Naive thymus-derived CD4-positive, alpha-beta T cell (primary cell): ENCODE measurements at regions not wholly inside any gene's neighbourhood (a gene's known extent, or its start where the extent isn't known, plus 50 kb on each side); places are given as distances from the start of the nearest gene placed in this dataset.

Experiments used
- ATAC-seq: fragments of 150-1000 bp; cut with Tn5 transposase; 2 replicates; pipeline ENCODE4 v1.10.0; 2021; ENCODE audit warnings: mild to moderate bottlenecking, moderate library complexity
- CTCF ChIA-PET: fragments of 350-600 bp; sonication (Branson Sonifier 250); formaldehyde crosslinking; loops from one replicate; lab custom pipeline; 2021; ENCODE audit warnings: antibody characterized with exemption; lab: Charles Lee
- POLR2A ChIA-PET: fragments of 350-600 bp; sonication (Branson Sonifier 250); formaldehyde crosslinking; loops from one replicate; lab custom pipeline; 2021; ENCODE audit warnings: antibody characterized with exemption, inconsistent platforms; lab: Charles Lee
- DNase-seq, 9 donors: peaks; one replicate each; pipeline versions ENCODE4 v3.0.0 to v3.0.0-alpha.2; 2020 to 2022; ENCODE audit warnings: mixed read lengths in 1 of 9
- H3K27ac ChIP-seq: one replicate; pipeline ENCODE4 v1.7.0; 2013; ENCODE audit warnings: mild to moderate bottlenecking, low read depth, low read length, moderate library complexity
- H3K27me3 ChIP-seq, 2 donors: one replicate each; pipeline ENCODE4 v1.7.0; 2013; ENCODE audit warnings: low read length in 2 of 2, mild to moderate bottlenecking in 2 of 2, moderate library complexity in 2 of 2; ENCODE audit not compliant: control insufficient read depth in 2 of 2, insufficient read depth in 2 of 2
- H3K36me3 ChIP-seq, 3 experiments: 1 replicate in 2 of 3; 2 replicates in 1 of 3; pipeline ENCODE4 v1.7.0; 2013; ENCODE audit warnings: low read length in 3 of 3, mild to moderate bottlenecking in 3 of 3, moderate library complexity in 1 of 3; ENCODE audit not compliant: insufficient read depth in 3 of 3, control insufficient read depth in 2 of 3
- H3K4me1 ChIP-seq, 2 donors: one replicate each; pipeline ENCODE4 v1.7.0; 2013; ENCODE audit warnings: low read length in 2 of 2, mild to moderate bottlenecking in 2 of 2, moderate library complexity in 1 of 2; ENCODE audit not compliant: control insufficient read depth in 2 of 2, insufficient read depth in 2 of 2
- H3K4me3 ChIP-seq: 2 replicates; pipeline ENCODE4 v1.7.0; 2013; ENCODE audit warnings: mild to moderate bottlenecking, low read length
- H3K9me3 ChIP-seq, 3 experiments: 1 replicate in 2 of 3; 2 replicates in 1 of 3; pipeline ENCODE4 v1.7.0; 2013; ENCODE audit warnings: low read length in 3 of 3; ENCODE audit not compliant: control insufficient read depth in 2 of 3
- H3K27ac Mint-ChIP-seq, 9 donors: one replicate each; pipeline ENCODE4 v1.8.0; 2020 to 2022; ENCODE audit warnings: mixed read lengths in 9 of 9, mild to moderate bottlenecking in 8 of 9, moderate library complexity in 5 of 9, inconsistent platforms in 2 of 9
- H3K27me3 Mint-ChIP-seq, 5 donors: one replicate each; pipeline ENCODE4 v1.8.0; 2021 to 2022; ENCODE audit warnings: mixed read lengths in 5 of 5, mild to moderate bottlenecking in 1 of 5
- H3K36me3 Mint-ChIP-seq, 5 donors: one replicate each; pipeline ENCODE4 v1.8.0; 2020 to 2022; ENCODE audit warnings: mixed read lengths in 5 of 5, mild to moderate bottlenecking in 3 of 5, inconsistent platforms in 1 of 5
- H3K4me1 Mint-ChIP-seq, 7 donors: one replicate each; pipeline ENCODE4 v1.8.0; 2020 to 2022; ENCODE audit warnings: mixed read lengths in 7 of 7, mild to moderate bottlenecking in 3 of 7, inconsistent platforms in 1 of 7
- H3K4me3 Mint-ChIP-seq, 10 donors: one replicate each; pipeline ENCODE4 v1.8.0; 2020 to 2022; ENCODE audit warnings: mild to moderate bottlenecking in 10 of 10, mixed read lengths in 10 of 10, moderate library complexity in 6 of 10, inconsistent platforms in 2 of 10
- H3K9me3 Mint-ChIP-seq, 11 donors: one replicate each; pipeline ENCODE4 v1.8.0; 2020 to 2022; ENCODE audit warnings: mixed read lengths in 11 of 11, mild to moderate bottlenecking in 4 of 11, inconsistent platforms in 1 of 11, moderate library complexity in 1 of 11
- intact Hi-C, 2 donors: fragments of 100-400 bp; cut with micrococcal nuclease; formaldehyde crosslinking; loops; one replicate each; pipeline ENCODE4 v1.15.1; 2023

GRCh38 chr16:73204359-73205152 is 156.6 kb upstream of the ZFHX3 start:
- H3K4me1 ChIP-seq = no peaks in the 10 kb centered on the region
- H3K9me3 ChIP-seq = no peaks in the 10 kb centered on the region
- Mint-ChIP-seq H3K4me3 (no peak overlapping the region), H3K4me1 (no peaks in the 10 kb centered on the region), H3K9me3 (peaks cover 0 to 7% (median 0%) of the 10 kb centered on the region in 11 donors), H3K27ac (no peak overlapping the region), H3K36me3 (no peaks in the 10 kb centered on the region), H3K27me3 (peaks cover 0 to 8% (median 3%) of the 10 kb centered on the region in 5 donors)
- H3K36me3 ChIP-seq = no peaks in the 10 kb centered on the region
- no peak overlapping the region for H3K27ac ChIP-seq
- ATAC-seq (no peak), DNase-seq (no peak)
- CTCF ChIA-PET = no interaction called here
- no peaks in the 10 kb centered on the region for H3K27me3 ChIP-seq
- intact Hi-C loops = no loop called here
- no peak overlapping the region for H3K4me3 ChIP-seq
- POLR2A ChIA-PET = no interaction called here

- no peaks in the 10 kb centered on the region for H3K36me3 ChIP-seq
- Mint-ChIP-seq H3K4me1 (no peaks in the 10 kb centered on the region), H3K27ac (no peak overlapping the region), H3K27me3 (peaks cover 0 to 8% (median 3%) of the 10 kb centered on the region in 5 donors), H3K9me3 (peaks cover 0 to 4% (median 0%) of the 10 kb centered on the region in 11 donors), H3K36me3 (no peaks in the 10 kb centered on the region), H3K4me3 (no peak overlapping the region)
- no peaks in the 10 kb centered on the region for H3K4me1 ChIP-seq
- ChIA-PET CTCF (no interaction called here), POLR2A (no interaction called here)
- H3K4me3 ChIP-seq = no peak overlapping the region
- intact Hi-C loops = no loop called here
- H3K27ac ChIP-seq = no peak overlapping the region
- ATAC-seq (no peak), DNase-seq (no peak)
- H3K27me3 ChIP-seq = no peaks in the 10 kb centered on the region
- no peaks in the 10 kb centered on the region for H3K9me3 ChIP-seq
Observed at GRCh38 chr16:73202161-73202729, 154.3 kb upstream of the ZFHX3 start.

- no peaks in the 10 kb centered on the region for H3K27me3 ChIP-seq
- H3K4me1 ChIP-seq = no peaks in the 10 kb centered on the region
- Mint-ChIP-seq H3K9me3 (peaks cover 0 to 4% (median 0%) of the 10 kb centered on the region in 11 donors), H3K4me3 (no peak overlapping the region), H3K27ac (no peak overlapping the region), H3K4me1 (no peaks in the 10 kb centered on the region), H3K27me3 (peaks cover 0 to 5% (median 0%) of the 10 kb centered on the region in 5 donors), H3K36me3 (no peaks in the 10 kb centered on the region)
- no peak for DNase-seq
- POLR2A ChIA-PET = no interaction called here
- CTCF ChIA-PET = no interaction called here
- no peaks in the 10 kb centered on the region for H3K9me3 ChIP-seq
- no peak for ATAC-seq
- H3K27ac ChIP-seq = no peak overlapping the region
- no peaks in the 10 kb centered on the region for H3K36me3 ChIP-seq
- no peak overlapping the region for H3K4me3 ChIP-seq
- intact Hi-C loops = no loop called here
Observed at GRCh38 chr16:73199214-73199613, 151.3 kb upstream of the ZFHX3 start.

- Histone ChIP-seq H3K27me3 (no peaks in the 10 kb centered on the region), H3K9me3 (no peaks in the 10 kb centered on the region), H3K36me3 (no peaks in the 10 kb centered on the region), H3K27ac (no peak overlapping the region), H3K4me3 (no peak overlapping the region), H3K4me1 (no peaks in the 10 kb centered on the region)
- DNase-seq (no peak), ATAC-seq (no peak)
- H3K27ac Mint-ChIP-seq = no peak overlapping the region
- no peaks in the 10 kb centered on the region for H3K4me1 Mint-ChIP-seq
- no peak overlapping the region for H3K4me3 Mint-ChIP-seq
- POLR2A ChIA-PET = no interaction called here
- H3K9me3 Mint-ChIP-seq = peaks cover 0 to 4% (median 0%) of the 10 kb centered on the region in 11 donors
- H3K36me3 Mint-ChIP-seq = no peaks in the 10 kb centered on the region
- CTCF ChIA-PET = no interaction called here
- peaks cover 0 to 5% (median 0%) of the 10 kb centered on the region in 5 donors for H3K27me3 Mint-ChIP-seq
- intact Hi-C loops = no loop called here
Observed at GRCh38 chr16:73198481-73198880, 150.6 kb upstream of the ZFHX3 start.

GRCh38 chr16:73197598-73197997 is 149.7 kb upstream of the ZFHX3 start:
- ChIA-PET CTCF (interaction anchor here (2.1 kb wide), 1 partner anchor 365 kb away, joined by 10 read pairs; no protein-coding TSS in a partner anchor), POLR2A (no interaction called here)
- intact Hi-C loops = loop anchor here in 1 of 2 donors (2.0 kb wide), 1 partner anchor 695 kb away; no protein-coding TSS in a partner anchor
- Mint-ChIP-seq H3K27me3 (no peaks in the 10 kb centered on the region), H3K36me3 (no peaks in the 10 kb centered on the region), H3K27ac (no peak overlapping the region), H3K4me1 (no peaks in the 10 kb centered on the region), H3K4me3 (no peak overlapping the region), H3K9me3 (peaks cover 0 to 4% (median 0%) of the 10 kb centered on the region in 11 donors)
- Histone ChIP-seq H3K36me3 (no peaks in the 10 kb centered on the region), H3K27me3 (no peaks in the 10 kb centered on the region), H3K27ac (no peak overlapping the region), H3K4me1 (no peaks in the 10 kb centered on the region), H3K9me3 (no peaks in the 10 kb centered on the region), H3K4me3 (no peak overlapping the region)
- DNase-seq (no peak), ATAC-seq (no peak)

- intact Hi-C loops = loop anchor here in 1 of 2 donors (1.0 to 2.0 kb wide), 2 partner anchors 364 to 694 kb away; no protein-coding TSS in a partner anchor
- Histone ChIP-seq H3K27me3 (no peaks in the 10 kb centered on the region), H3K4me1 (no peaks in the 10 kb centered on the region), H3K27ac (no peak overlapping the region), H3K4me3 (no peak overlapping the region), H3K9me3 (no peaks in the 10 kb centered on the region), H3K36me3 (no peaks in the 10 kb centered on the region)
- Mint-ChIP-seq H3K36me3 (no peaks in the 10 kb centered on the region), H3K27ac (no peak overlapping the region), H3K27me3 (peaks cover 0 to 2% (median 0%) of the 10 kb centered on the region in 5 donors), H3K4me1 (no peaks in the 10 kb centered on the region), H3K4me3 (no peak overlapping the region), H3K9me3 (peaks cover 0 to 6% (median 0%) of the 10 kb centered on the region in 11 donors)
- POLR2A ChIA-PET = no interaction called here
- DNase-seq (peak in 2 of 9 donors; percentile 16 to 20), ATAC-seq (peak; percentile 75)
- CTCF ChIA-PET = interaction anchor here (0.6 to 2.1 kb wide), 3 partner anchors 111 to 364 kb away, joined by 3 to 10 read pairs (median 4); no protein-coding TSS in a partner anchor
Observed at GRCh38 chr16:73196670-73197069, 148.7 kb upstream of the ZFHX3 start.
